LNCAP (cell line): ENCODE measurements at regions not wholly inside any gene's neighbourhood (a gene's known extent, or its start where the extent isn't known, plus 50 kb on each side); places are given as distances from the start of the nearest gene placed in this dataset.

Source experiments
- CTCF ChIP-seq: fragments of 450-650 bp; IDR thresholded peaks from 2 replicates; pipeline ENCODE4 v1.5.1; 2017; ENCODE audit warnings: mild to moderate bottlenecking

- TF ChIP-seq CTCF, result no peak
These were observed 968.5 kb downstream of the AACS start for GRCh38 chr12:126033751-126034150.

DNA sequence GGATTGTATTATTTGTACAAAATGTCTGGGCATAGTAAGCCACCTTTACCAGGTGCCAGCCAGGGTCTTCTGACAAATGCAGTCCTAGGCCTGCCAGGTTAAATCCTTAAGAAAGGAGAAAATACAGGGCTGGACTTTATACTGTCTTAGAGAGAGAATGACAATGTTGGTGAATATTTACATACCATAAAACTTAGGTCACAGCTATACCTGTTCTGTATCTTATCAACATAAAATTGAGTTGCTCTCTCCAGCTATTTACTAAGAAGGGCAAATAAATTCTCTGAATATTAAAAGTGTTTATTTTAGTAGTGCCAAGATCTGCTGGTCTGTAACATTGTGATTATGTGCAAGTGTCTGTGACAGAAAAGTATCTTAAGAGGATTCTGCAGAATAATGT lies 971.1 kb downstream of the AACS start:
- TF ChIP-seq CTCF, result no peak

- no peak for TF ChIP-seq CTCF
These were observed 973.2 kb downstream of the AACS start for GRCh38 chr12:126038434-126038833.

DNA sequence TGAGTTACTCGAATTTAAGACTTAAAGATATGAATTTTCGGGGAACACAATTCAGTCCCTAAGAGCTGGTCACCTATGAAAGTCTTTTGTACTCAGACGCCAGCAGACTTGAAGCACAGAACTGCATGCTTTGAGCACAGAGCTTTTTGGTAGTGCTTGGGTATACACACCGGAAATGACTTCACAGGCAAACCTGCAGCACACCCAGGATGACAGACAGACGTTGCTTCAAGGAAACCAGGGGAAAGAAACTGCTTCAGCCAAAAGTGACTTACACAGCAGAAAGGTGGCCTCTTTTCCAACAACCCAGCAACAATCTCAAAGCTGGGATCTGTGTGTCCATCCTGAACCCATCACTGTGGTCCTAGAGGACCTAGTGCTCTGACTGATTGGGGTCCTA lies 975.1 kb downstream of the AACS start:
- no peak for TF ChIP-seq CTCF

DNA sequence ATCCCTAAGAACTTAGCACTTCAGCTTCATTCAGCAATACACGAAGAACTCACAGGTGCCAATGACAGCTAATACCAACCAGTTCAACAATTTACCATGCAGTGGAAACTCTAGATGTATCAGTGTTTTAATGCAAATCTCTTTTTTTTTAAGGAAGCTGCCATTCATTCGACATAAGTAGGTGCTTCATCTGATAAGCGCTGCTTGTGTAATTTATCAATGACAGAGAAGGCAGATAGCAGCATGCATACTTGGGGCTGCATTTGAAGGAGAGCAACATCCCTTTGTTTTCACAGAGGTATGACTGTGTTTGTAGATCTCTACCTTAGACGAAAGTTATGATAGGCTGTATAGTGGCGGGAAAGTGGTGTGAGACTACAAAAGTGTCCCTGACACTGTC lies 977.1 kb downstream of the AACS start:
- TF ChIP-seq CTCF, result no peak

DNA sequence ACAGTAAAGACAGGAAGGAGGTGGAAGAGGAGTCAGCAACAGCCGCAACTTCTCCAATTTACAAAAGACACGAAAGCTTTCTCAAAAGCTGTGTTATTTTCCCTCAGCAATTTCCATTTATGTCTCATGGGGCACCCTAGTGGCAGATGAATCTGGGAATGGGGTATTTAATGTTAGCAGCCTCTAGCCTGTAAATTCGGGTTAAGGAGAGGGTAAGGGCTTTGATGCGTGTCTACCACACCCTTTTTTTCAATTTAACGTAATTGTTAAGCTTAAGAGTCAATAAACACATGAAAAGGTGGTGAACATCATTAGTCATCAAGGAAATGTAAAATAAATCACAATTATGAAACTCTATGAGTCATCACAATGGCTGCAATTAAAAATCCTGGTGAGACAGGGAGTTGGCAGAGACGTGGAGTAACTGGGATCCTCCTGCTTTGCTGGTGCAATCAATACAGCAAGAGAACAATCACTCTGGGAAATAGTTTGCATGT lies 986.4 kb downstream of the AACS start:
- TF ChIP-seq CTCF, result no peak

GRCh38 chr12:126055521-126055920 lies 990.3 kb downstream of the AACS start:
- no peak for TF ChIP-seq CTCF

- no peak for TF ChIP-seq CTCF
These were observed 996.5 kb downstream of the AACS start for GRCh38 chr12:126061777-126062176.
